ENCODE measurements at regions not wholly inside any gene's neighbourhood (a gene's known extent, or its start where the extent isn't known, plus 50 kb on each side); places are given as distances from the start of the nearest gene placed in this dataset.

DNA sequence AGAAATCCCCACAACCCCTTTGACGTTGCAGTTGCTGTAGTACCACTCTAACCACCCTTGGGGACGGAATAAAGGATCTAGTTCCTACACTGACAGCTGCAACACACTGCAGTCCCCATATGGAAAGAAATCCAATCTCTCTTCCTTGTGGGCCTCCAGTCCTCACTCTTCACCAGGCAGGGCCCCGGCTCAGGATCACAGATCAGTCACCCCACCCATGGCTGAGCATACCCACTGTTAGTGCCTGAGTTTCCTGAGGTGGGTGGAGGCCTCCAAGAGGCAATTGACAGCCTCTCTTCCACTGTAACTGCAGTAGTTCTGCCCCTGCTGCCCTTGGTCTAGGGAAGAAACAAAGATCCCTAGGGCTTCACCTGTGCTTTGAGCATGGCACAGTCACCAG is 670.0 kb upstream of the CDH2 start:
- Histone ChIP-seq H3K27me3 (no peaks in the 10 kb centered on the region), H3K4me3 (no peak overlapping the region), H3K27ac (no peak overlapping the region), H3K4me1 (no peaks in the 10 kb centered on the region), H3K9ac (ENCODE audit: low read depth in 2 of 2, low read length in 2 of 2) (no peak overlapping the region), H3K36me3 (no peaks in the 10 kb centered on the region), H3K9me3 (no peaks in the 10 kb centered on the region)
- DNase-seq, result no peak
- no peak for TF ChIP-seq CTCF (IDR thresholded peaks at IDR 0.05)
- intact Hi-C loops (cut with DNase I), result no loop called here

DNA sequence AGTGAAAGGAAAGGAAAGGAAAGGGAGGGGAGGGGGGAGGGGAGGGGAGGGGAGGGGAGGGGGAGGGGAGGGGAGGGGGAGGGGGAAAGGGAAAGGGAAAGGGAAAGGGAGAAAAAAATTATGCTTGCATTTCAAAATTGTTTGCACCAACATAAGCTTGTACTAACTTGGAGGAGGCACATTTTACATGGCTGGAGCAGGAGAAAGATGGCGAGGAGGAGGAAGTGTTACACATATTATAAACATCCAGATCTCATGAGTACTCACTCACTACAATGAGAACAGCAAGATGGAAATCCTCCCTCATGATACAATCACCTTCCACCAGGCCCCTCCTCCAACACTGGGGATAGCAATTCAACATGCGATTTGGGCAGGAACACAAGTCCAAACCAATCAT is 660.2 kb upstream of the CDH2 start:
- no peaks in the 10 kb centered on the region for H3K36me3 ChIP-seq
- no peak overlapping the region for H3K27ac ChIP-seq
- intact Hi-C loops (cut with DNase I), result no loop called here
- no peaks in the 10 kb centered on the region for H3K4me1 ChIP-seq
- H3K9me3 ChIP-seq, result no peaks in the 10 kb centered on the region
- H3K4me3 ChIP-seq, result no peak overlapping the region
- no peak overlapping the region for H3K9ac ChIP-seq (ENCODE audit: low read depth in 2 of 2, low read length in 2 of 2)
- DNase-seq, result no peak
- no peaks in the 10 kb centered on the region for H3K27me3 ChIP-seq
- no peak for TF ChIP-seq CTCF (IDR thresholded peaks at IDR 0.05)

- H3K9me3 ChIP-seq, result no peaks in the 10 kb centered on the region
- intact Hi-C loops (cut with DNase I), result no loop called here
- no peaks in the 10 kb centered on the region for H3K27me3 ChIP-seq
- no peak overlapping the region for H3K4me3 ChIP-seq
- H3K36me3 ChIP-seq, result no peaks in the 10 kb centered on the region
- H3K4me1 ChIP-seq, result no peaks in the 10 kb centered on the region
- DNase-seq, result no peak
- H3K27ac ChIP-seq, result no peak overlapping the region
- no peak for TF ChIP-seq CTCF (IDR thresholded peaks at IDR 0.05)
- no peak overlapping the region for H3K9ac ChIP-seq (ENCODE audit: low read depth in 2 of 2, low read length in 2 of 2)
Observed at GRCh38 chr18:28834889-28835288, 658.0 kb upstream of the CDH2 start.

DNA sequence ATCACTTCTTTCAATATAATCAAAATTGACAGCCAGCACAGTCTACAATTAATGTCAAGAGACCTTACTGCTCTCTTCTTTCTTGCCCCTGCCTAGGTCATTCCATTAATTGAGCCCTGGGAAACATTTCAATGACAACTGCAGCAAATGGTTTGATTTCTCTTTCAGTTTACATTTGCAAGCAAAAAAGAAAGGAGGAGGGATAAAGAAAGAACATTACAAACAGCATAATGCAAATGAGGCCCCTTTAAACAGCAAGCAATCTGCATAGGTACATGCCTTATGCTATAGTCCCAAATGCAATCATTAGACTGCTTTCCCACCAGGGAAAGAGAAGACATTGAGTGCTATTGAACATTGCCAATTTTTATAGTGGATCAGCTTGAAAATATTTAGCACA is 655.0 kb upstream of the CDH2 start:
- Histone ChIP-seq H3K4me1 (no peaks in the 10 kb centered on the region), H3K9ac (ENCODE audit: low read depth in 2 of 2, low read length in 2 of 2) (no peak overlapping the region), H3K36me3 (no peaks in the 10 kb centered on the region), H3K4me3 (no peak overlapping the region), H3K27me3 (no peaks in the 10 kb centered on the region), H3K27ac (no peak overlapping the region), H3K9me3 (no peaks in the 10 kb centered on the region)
- intact Hi-C loops (cut with DNase I), result no loop called here
- no peak for DNase-seq
- no peak for TF ChIP-seq CTCF (IDR thresholded peaks at IDR 0.05)

GRCh38 chr18:28831476-28831875 is 654.5 kb upstream of the CDH2 start:
- H3K9ac ChIP-seq (ENCODE audit: low read depth in 2 of 2, low read length in 2 of 2), result no peak overlapping the region
- no peaks in the 10 kb centered on the region for H3K4me1 ChIP-seq
- H3K27ac ChIP-seq, result no peak overlapping the region
- H3K9me3 ChIP-seq, result no peaks in the 10 kb centered on the region
- no peaks in the 10 kb centered on the region for H3K36me3 ChIP-seq
- TF ChIP-seq CTCF (IDR thresholded peaks at IDR 0.05), result no peak
- H3K4me3 ChIP-seq, result no peak overlapping the region
- no peaks in the 10 kb centered on the region for H3K27me3 ChIP-seq
- intact Hi-C loops (cut with DNase I), result no loop called here
- DNase-seq, result no peak

DNA sequence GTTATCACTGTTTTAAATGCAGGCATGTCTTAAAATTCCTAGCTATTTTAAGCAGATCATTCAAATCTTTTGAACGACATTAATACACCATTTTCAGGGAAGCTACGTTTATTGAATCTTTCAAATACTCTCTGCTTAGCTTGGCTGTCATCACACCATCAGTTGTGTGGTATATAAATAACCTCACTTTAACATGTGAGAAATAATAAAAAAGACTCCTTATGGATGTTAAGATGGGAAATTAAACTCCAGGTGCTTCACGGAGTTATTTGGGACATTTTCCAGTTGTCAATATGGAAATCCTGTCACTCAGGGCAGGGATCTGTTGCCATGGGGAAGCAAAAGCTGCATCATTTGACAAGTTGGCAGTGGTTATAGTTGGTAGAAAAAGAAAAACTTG is 649.2 kb upstream of the CDH2 start:
- no peaks in the 10 kb centered on the region for H3K27me3 ChIP-seq
- H3K4me1 ChIP-seq, result no peaks in the 10 kb centered on the region
- no peaks in the 10 kb centered on the region for H3K9me3 ChIP-seq
- no peaks in the 10 kb centered on the region for H3K36me3 ChIP-seq
- no peak overlapping the region for H3K4me3 ChIP-seq
- DNase-seq, result no peak
- no peak for TF ChIP-seq CTCF (IDR thresholded peaks at IDR 0.05)
- intact Hi-C loops (cut with DNase I), result no loop called here
- H3K9ac ChIP-seq (ENCODE audit: low read depth in 2 of 2, low read length in 2 of 2), result no peak overlapping the region
- no peak overlapping the region for H3K27ac ChIP-seq

Measured in colonic mucosa (tissue), 4 donors.